ENCODE measurements at regions not wholly inside any gene's neighbourhood (a gene's known extent, or its start where the extent isn't known, plus 50 kb on each side); places are given as distances from the start of the nearest gene placed in this dataset.

- no peak for TF ChIP-seq CTCF (optimal IDR thresholded peaks at IDR 0.05 in 1 of 3, IDR thresholded peaks at IDR 0.05 in 1 of 3, conservative IDR thresholded peaks at IDR 0.05 in 1 of 3; ENCODE audit: extremely low read depth in 1 of 3, insufficient read depth in 2 of 3, low read length in 3 of 3)
- TF ChIP-seq EZH2 (IDR thresholded peaks at IDR 0.05; ENCODE audit: low read length) = no peak
Measured at GRCh38 chr10:33950206-33950605, 615.7 kb upstream of the NRP1 start.

Measured in keratinocyte (primary cell).